MM.1S (cell line): ENCODE measurements at regions not wholly inside any gene's neighbourhood (a gene's known extent, or its start where the extent isn't known, plus 50 kb on each side); places are given as distances from the start of the nearest gene placed in this dataset.

Experiments used
- DNase-seq: peaks from one replicate; pipeline ENCODE4 v3.0.0-alpha.2; 2015
- H2AFZ ChIP-seq: fragments of 300-600 bp; sonication (generic); 2 replicates; pipeline ENCODE4 v1.6.0; 2016; ENCODE audit warnings: antibody characterized with exemption, low read length
- H3F3A ChIP-seq: fragments of 300-600 bp; sonication (generic); 2 replicates; pipeline ENCODE4 v1.6.1; 2016; ENCODE audit warnings: mild to moderate bottlenecking, antibody characterized with exemption, low read length, moderate library complexity, mixed read lengths; ENCODE audit not compliant: insufficient read depth
- H3K27ac ChIP-seq: fragments of 300-600 bp; sonication (generic); 2 replicates; pipeline ENCODE4 v1.5.1; 2016; ENCODE audit warnings: mild to moderate bottlenecking, low read length
- H3K27me3 ChIP-seq: fragments of 300-600 bp; sonication (generic); replicated peaks from 2 replicates; pipeline ENCODE4 v1.6.0; 2016; ENCODE audit warnings: low read length; ENCODE audit not compliant: insufficient read depth
- H3K36me3 ChIP-seq: fragments of 300-600 bp; sonication (generic); replicated peaks from 2 replicates; pipeline ENCODE4 v1.6.1; 2016; ENCODE audit warnings: mild to moderate bottlenecking, low read length, mixed read lengths; ENCODE audit not compliant: insufficient read depth
- H3K4me1 ChIP-seq: fragments of 300-600 bp; sonication (generic); 2 replicates; pipeline ENCODE4 v1.6.1; 2016; ENCODE audit warnings: low read length, mixed read lengths
- H3K4me2 ChIP-seq: fragments of 300-600 bp; sonication (generic); 2 replicates; pipeline ENCODE4 v1.6.0; 2016; ENCODE audit warnings: low read depth, low read length
- H3K4me3 ChIP-seq: fragments of 300-600 bp; sonication (generic); 2 replicates; pipeline ENCODE4 v1.5.1; 2016; ENCODE audit warnings: low read length, mixed read lengths
- H3K79me2 ChIP-seq: fragments of 300-600 bp; sonication (generic); 2 replicates; pipeline ENCODE4 v1.6.1; 2016; ENCODE audit warnings: mixed run types, low read length, mixed read lengths
- H3K9ac ChIP-seq: fragments of 300-600 bp; sonication (generic); 2 replicates; pipeline ENCODE4 v1.6.1; 2016; ENCODE audit warnings: low read length, mixed read lengths
- H3K9me2 ChIP-seq: fragments of 300-600 bp; sonication (generic); replicated peaks from 2 replicates; pipeline ENCODE4 v1.6.1; 2016; ENCODE audit warnings: mild to moderate bottlenecking, low read length, mixed read lengths; ENCODE audit not compliant: insufficient read depth
- H3K9me3 ChIP-seq: fragments of 300-600 bp; sonication (generic); replicated peaks from 2 replicates; pipeline ENCODE4 v1.6.1; 2016; ENCODE audit warnings: mild to moderate bottlenecking, low read length, mixed read lengths; ENCODE audit not compliant: insufficient read depth
- H4K20me1 ChIP-seq: fragments of 300-600 bp; sonication (generic); 2 replicates; pipeline ENCODE4 v1.6.1; 2016; ENCODE audit warnings: mild to moderate bottlenecking, low read length, moderate library complexity, mixed read lengths; ENCODE audit not compliant: insufficient read depth
- EZH2 ChIP-seq: fragments of 300-600 bp; sonication (generic); optimal IDR thresholded peaks from 2 replicates; pipeline ENCODE3; 2017; ENCODE audit warnings: low read depth, mild to moderate bottlenecking, antibody characterized with exemption, low read length, mixed read lengths
- EZH2phosphoT487 ChIP-seq: fragments of 300-600 bp; sonication (generic); IDR thresholded peaks from 2 replicates; pipeline ENCODE4 v1.6.1; 2018; ENCODE audit warnings: antibody characterized with exemption, low read length
- TF ChIP-seq, protein P1 (sequence below): fragments of 300-600 bp; sonication (generic); IDR thresholded peaks from 2 replicates; pipeline ENCODE4 v1.5.1; 2016; ENCODE audit warnings: antibody characterized with exemption, low read length, mixed read lengths

DNA sequence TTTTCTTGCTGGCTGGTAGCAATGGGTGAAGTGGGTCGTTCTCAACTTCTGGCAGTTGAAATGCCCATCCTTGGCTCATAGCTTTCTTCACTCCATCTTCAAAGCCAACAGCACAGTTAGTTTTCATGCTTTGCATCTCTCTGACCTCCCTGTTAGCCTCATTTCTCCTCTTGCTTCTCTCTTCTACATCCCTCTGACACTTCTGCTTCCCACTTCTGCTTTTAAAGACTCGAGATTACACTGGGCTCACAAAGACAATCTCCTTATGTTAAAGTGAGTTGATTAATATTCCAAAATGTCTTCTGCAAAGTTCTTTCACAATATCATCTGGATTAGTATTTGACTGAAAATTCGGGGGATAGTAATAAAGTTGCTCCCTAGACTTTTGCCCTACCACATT lies 684.8 kb upstream of the CCNG1 start:
- no peak overlapping the region for H3K4me3 ChIP-seq
- H4K20me1 ChIP-seq: no peaks in the 10 kb centered on the region
- no peak for DNase-seq
- no peak overlapping the region for H2AFZ ChIP-seq
- H3K4me1 ChIP-seq: no peaks in the 10 kb centered on the region
- no peak overlapping the region for H3K27ac ChIP-seq
- no peak overlapping the region for H3K9ac ChIP-seq
- no peaks in the 10 kb centered on the region for H3F3A ChIP-seq
- no peaks in the 10 kb centered on the region for H3K79me2 ChIP-seq
- H3K36me3 ChIP-seq: no peaks in the 10 kb centered on the region
- H3K4me2 ChIP-seq: no peak overlapping the region
- TF ChIP-seq EZH2: no peak
- TF ChIP-seq, protein P1, sequence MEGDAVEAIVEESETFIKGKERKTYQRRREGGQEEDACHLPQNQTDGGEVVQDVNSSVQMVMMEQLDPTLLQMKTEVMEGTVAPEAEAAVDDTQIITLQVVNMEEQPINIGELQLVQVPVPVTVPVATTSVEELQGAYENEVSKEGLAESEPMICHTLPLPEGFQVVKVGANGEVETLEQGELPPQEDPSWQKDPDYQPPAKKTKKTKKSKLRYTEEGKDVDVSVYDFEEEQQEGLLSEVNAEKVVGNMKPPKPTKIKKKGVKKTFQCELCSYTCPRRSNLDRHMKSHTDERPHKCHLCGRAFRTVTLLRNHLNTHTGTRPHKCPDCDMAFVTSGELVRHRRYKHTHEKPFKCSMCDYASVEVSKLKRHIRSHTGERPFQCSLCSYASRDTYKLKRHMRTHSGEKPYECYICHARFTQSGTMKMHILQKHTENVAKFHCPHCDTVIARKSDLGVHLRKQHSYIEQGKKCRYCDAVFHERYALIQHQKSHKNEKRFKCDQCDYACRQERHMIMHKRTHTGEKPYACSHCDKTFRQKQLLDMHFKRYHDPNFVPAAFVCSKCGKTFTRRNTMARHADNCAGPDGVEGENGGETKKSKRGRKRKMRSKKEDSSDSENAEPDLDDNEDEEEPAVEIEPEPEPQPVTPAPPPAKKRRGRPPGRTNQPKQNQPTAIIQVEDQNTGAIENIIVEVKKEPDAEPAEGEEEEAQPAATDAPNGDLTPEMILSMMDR: no peak
- no peak for TF ChIP-seq EZH2phosphoT487
- H3K9me3 ChIP-seq: no peaks in the 10 kb centered on the region
- no peaks in the 10 kb centered on the region for H3K27me3 ChIP-seq
- no peaks in the 10 kb centered on the region for H3K9me2 ChIP-seq

DNA sequence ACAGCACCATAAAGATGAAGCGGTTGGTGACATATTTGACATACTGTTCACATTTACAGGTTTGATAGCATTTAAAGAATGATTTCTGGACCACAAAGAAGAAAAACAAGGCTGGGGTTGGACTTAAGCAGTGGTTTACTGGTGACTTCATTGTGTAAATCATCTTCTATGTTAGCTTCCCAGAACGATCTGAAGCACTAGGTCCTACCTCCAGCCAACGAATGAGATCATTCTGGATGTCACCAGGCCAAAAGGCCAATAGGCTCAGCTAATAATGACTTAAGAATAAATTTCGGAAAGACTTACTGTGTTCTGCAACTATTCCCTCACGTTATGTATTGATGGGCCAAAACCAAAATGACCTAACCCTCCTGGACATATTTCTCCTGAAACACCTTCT lies 675.3 kb upstream of the CCNG1 start:
- Histone ChIP-seq H3K27me3 (no peaks in the 10 kb centered on the region), H3K9ac (no peak overlapping the region), H3F3A (no peaks in the 10 kb centered on the region), H4K20me1 (no peaks in the 10 kb centered on the region), H3K9me3 (no peaks in the 10 kb centered on the region), H3K36me3 (no peaks in the 10 kb centered on the region), H3K4me1 (no peaks in the 10 kb centered on the region), H3K79me2 (no peaks in the 10 kb centered on the region), H3K4me2 (no peak overlapping the region), H3K9me2 (no peaks in the 10 kb centered on the region), H3K27ac (no peak overlapping the region), H3K4me3 (no peak overlapping the region), H2AFZ (no peak overlapping the region)
- no peak for DNase-seq
- TF ChIP-seq, protein P1: no peak
- TF ChIP-seq EZH2phosphoT487 (no peak), EZH2 (no peak)

DNA sequence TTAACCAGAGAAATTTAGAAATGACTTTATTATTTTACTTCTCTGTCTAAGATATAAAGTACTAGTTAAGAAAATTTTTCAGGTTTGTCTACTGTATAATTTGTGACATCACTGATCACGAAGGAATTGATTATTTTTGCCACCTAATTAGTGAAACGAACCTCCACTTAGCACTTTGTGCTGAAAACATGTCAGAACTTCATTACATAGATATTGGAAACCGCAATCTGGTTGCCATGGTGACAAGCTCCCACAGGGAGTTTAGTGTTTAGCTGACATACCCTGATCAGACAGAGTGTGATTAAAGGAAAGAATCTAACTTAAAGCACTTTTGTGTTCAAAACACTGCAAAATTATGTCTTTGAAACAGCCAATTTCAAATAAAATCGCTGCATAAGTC lies 668.4 kb upstream of the CCNG1 start:
- Histone ChIP-seq H3K9ac (no peak overlapping the region), H3K79me2 (no peaks in the 10 kb centered on the region), H3K9me2 (no peaks in the 10 kb centered on the region), H4K20me1 (no peaks in the 10 kb centered on the region), H3F3A (no peaks in the 10 kb centered on the region), H3K27me3 (no peaks in the 10 kb centered on the region), H3K4me2 (no peak overlapping the region), H3K27ac (no peak overlapping the region), H3K36me3 (no peaks in the 10 kb centered on the region), H3K4me1 (no peaks in the 10 kb centered on the region), H2AFZ (no peak overlapping the region), H3K9me3 (no peaks in the 10 kb centered on the region), H3K4me3 (no peak overlapping the region)
- no peak for DNase-seq
- TF ChIP-seq EZH2phosphoT487 (no peak), EZH2 (no peak)
- TF ChIP-seq, protein P1: no peak
